ENCODE measurements at regions not wholly inside any gene's neighbourhood (a gene's known extent, or its start where the extent isn't known, plus 50 kb on each side); places are given as distances from the start of the nearest gene placed in this dataset.

DNA sequence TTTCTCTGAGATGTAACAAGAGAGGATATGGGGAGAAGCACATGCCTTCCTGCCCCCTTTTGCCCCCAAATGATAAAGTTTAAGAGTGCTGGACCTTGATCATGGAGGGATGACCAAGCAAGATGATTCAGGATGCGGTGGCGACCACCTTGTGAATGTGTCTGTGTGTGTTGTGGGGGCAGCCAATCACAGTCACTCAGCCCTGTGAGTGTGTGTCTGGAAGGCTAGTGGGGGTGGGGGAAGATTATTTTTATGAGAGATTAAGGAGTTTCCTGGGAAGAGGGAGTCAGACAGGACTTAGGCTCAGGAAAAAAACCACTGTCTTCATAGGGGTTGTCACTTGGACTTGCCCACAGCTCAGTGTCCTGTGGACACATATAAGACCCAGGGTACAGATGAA is 57.8 kb upstream of the KY start:
- H3K27me3 ChIP-seq (replicated peaks; ENCODE audit: insufficient read depth, low read depth, low read length, poor library complexity), result no peaks in the 10 kb centered on the region
- POLR2A ChIA-PET (ENCODE audit: low non-redundant PET), result no interaction called here
- CTCF ChIA-PET, result no interaction called here
- no peaks in the 10 kb centered on the region for H3K9me3 ChIP-seq (ENCODE audit: low read depth, low read length, poor library complexity, severe bottlenecking)
- no peaks in the 10 kb centered on the region for H3K4me1 ChIP-seq (ENCODE audit: insufficient read depth, low read length, poor library complexity, severe bottlenecking)
- TF ChIP-seq, protein P1, sequence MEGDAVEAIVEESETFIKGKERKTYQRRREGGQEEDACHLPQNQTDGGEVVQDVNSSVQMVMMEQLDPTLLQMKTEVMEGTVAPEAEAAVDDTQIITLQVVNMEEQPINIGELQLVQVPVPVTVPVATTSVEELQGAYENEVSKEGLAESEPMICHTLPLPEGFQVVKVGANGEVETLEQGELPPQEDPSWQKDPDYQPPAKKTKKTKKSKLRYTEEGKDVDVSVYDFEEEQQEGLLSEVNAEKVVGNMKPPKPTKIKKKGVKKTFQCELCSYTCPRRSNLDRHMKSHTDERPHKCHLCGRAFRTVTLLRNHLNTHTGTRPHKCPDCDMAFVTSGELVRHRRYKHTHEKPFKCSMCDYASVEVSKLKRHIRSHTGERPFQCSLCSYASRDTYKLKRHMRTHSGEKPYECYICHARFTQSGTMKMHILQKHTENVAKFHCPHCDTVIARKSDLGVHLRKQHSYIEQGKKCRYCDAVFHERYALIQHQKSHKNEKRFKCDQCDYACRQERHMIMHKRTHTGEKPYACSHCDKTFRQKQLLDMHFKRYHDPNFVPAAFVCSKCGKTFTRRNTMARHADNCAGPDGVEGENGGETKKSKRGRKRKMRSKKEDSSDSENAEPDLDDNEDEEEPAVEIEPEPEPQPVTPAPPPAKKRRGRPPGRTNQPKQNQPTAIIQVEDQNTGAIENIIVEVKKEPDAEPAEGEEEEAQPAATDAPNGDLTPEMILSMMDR (conservative IDR thresholded peaks at IDR 0.05; ENCODE audit: low read depth, low read length), result no peak
- TF ChIP-seq EZH2 (IDR thresholded peaks at IDR 0.05; ENCODE audit: borderline replicate concordance, low read depth, low read length, poor library complexity, severe bottlenecking), result no peak
- no TSS peak for BruUV-seq (replicated peaks)
- intact Hi-C loops (cut with micrococcal nuclease; ENCODE audit: unreplicated experiment), result no loop called here
- H3K36me3 ChIP-seq (ENCODE audit: insufficient read depth, low read length, poor library complexity, severe bottlenecking), result no peaks in the 10 kb centered on the region
- DNase-seq (ENCODE audit: low spot score), result no peak
- no peak overlapping the region for H3K4me3 ChIP-seq (ENCODE audit: low read depth, low read length, poor library complexity, severe bottlenecking)
- H3K27ac ChIP-seq (ENCODE audit: low read depth, low read length, poor library complexity, severe bottlenecking), result no peak overlapping the region

DNA sequence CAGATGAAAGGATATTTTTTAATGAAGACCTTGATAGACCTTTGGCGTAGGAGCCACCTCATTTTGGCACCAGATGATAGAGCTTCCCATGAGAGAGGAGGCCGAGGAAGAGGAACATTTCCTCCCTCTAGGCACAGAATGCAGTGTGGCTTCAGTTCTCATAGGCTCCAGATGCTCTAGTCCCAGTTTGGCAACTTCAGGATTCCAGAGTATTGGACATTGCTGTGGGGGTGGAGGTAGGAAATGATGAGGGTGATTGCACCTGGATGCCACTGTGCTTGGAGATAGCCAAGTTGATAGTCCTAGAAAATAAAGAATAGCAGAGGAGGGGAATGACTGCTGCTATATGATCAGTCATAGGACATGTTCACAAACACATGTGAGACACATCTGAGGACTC is 58.3 kb upstream of the KY start:
- BruUV-seq (replicated peaks), result no TSS peak
- Histone ChIP-seq H3K9me3 (ENCODE audit: low read depth, low read length, poor library complexity, severe bottlenecking) (no peaks in the 10 kb centered on the region), H3K4me3 (ENCODE audit: low read depth, low read length, poor library complexity, severe bottlenecking) (no peak overlapping the region), H3K4me1 (ENCODE audit: insufficient read depth, low read length, poor library complexity, severe bottlenecking) (no peaks in the 10 kb centered on the region), H3K36me3 (ENCODE audit: insufficient read depth, low read length, poor library complexity, severe bottlenecking) (no peaks in the 10 kb centered on the region), H3K27ac (ENCODE audit: low read depth, low read length, poor library complexity, severe bottlenecking) (no peak overlapping the region), H3K27me3 (replicated peaks; ENCODE audit: insufficient read depth, low read depth, low read length, poor library complexity) (no peaks in the 10 kb centered on the region)
- no peak for TF ChIP-seq EZH2 (IDR thresholded peaks at IDR 0.05; ENCODE audit: borderline replicate concordance, low read depth, low read length, poor library complexity, severe bottlenecking)
- TF ChIP-seq, protein P1 (conservative IDR thresholded peaks at IDR 0.05; ENCODE audit: low read depth, low read length), result no peak
- intact Hi-C loops (cut with micrococcal nuclease; ENCODE audit: unreplicated experiment), result no loop called here
- no peak for DNase-seq (ENCODE audit: low spot score)
- ChIA-PET POLR2A (ENCODE audit: low non-redundant PET) (no interaction called here), CTCF (no interaction called here)

DNA sequence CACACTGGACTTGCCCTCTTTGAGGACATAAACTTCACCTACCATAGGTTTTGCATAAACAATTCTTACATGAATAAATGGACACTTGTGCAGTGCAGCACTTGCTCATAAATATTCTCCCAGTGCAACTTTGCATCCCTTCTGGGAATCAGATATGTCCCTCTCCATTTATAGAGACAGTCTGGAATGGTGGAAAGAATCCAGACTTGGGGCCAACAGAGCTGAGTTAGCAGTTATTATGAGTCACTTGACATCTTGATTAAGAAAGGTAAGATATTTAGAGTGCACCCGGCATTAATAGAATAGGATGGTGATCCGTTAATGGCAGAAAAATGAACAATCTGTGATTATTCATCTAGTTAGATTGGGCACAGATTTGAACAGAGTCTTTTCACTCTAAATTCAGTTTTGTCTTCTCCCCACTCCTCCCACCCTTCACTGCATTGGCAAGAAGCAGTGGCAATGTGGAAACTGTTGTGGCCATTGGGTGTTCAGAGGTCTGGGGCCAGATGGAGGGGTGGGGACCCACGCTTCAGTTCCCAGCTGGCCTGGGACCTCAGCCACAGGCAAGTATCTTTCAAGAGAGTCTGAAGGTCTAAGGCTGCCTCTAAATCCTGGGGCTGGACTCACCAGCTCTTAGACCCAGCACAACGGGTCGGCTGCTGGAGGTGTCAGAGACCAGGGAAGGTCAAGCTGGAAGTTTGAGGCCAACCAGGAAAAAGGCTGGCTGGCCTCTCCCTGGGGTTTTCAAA is 58.9 kb upstream of the KY start:
- intact Hi-C loops (cut with micrococcal nuclease; ENCODE audit: unreplicated experiment), result no loop called here
- Histone ChIP-seq H3K4me1 (ENCODE audit: insufficient read depth, low read length, poor library complexity, severe bottlenecking) (no peaks in the 10 kb centered on the region), H3K4me3 (ENCODE audit: low read depth, low read length, poor library complexity, severe bottlenecking) (no peak overlapping the region), H3K27me3 (replicated peaks; ENCODE audit: insufficient read depth, low read depth, low read length, poor library complexity) (no peaks in the 10 kb centered on the region), H3K27ac (ENCODE audit: low read depth, low read length, poor library complexity, severe bottlenecking) (no peak overlapping the region), H3K36me3 (ENCODE audit: insufficient read depth, low read length, poor library complexity, severe bottlenecking) (no peaks in the 10 kb centered on the region), H3K9me3 (ENCODE audit: low read depth, low read length, poor library complexity, severe bottlenecking) (no peaks in the 10 kb centered on the region)
- TF ChIP-seq, protein P1 (conservative IDR thresholded peaks at IDR 0.05; ENCODE audit: low read depth, low read length), result no peak
- no peak for TF ChIP-seq EZH2 (IDR thresholded peaks at IDR 0.05; ENCODE audit: borderline replicate concordance, low read depth, low read length, poor library complexity, severe bottlenecking)
- DNase-seq (ENCODE audit: low spot score), result no peak
- BruUV-seq (replicated peaks), result no TSS peak
- CTCF ChIA-PET, result no interaction called here
- POLR2A ChIA-PET (ENCODE audit: low non-redundant PET), result no interaction called here

Measured in A673 (cell line).